ENCODE measurements at regions not wholly inside any gene's neighbourhood (a gene's known extent, or its start where the extent isn't known, plus 50 kb on each side); places are given as distances from the start of the nearest gene placed in this dataset.

GRCh38 chrX:26037367-26037766 lies 100.8 kb upstream of the MAGEB18 start:
- TF ChIP-seq, protein P1, sequence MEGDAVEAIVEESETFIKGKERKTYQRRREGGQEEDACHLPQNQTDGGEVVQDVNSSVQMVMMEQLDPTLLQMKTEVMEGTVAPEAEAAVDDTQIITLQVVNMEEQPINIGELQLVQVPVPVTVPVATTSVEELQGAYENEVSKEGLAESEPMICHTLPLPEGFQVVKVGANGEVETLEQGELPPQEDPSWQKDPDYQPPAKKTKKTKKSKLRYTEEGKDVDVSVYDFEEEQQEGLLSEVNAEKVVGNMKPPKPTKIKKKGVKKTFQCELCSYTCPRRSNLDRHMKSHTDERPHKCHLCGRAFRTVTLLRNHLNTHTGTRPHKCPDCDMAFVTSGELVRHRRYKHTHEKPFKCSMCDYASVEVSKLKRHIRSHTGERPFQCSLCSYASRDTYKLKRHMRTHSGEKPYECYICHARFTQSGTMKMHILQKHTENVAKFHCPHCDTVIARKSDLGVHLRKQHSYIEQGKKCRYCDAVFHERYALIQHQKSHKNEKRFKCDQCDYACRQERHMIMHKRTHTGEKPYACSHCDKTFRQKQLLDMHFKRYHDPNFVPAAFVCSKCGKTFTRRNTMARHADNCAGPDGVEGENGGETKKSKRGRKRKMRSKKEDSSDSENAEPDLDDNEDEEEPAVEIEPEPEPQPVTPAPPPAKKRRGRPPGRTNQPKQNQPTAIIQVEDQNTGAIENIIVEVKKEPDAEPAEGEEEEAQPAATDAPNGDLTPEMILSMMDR (conservative IDR thresholded peaks at IDR 0.05) = no peak
- Mint-ChIP-seq H3K4me3 (no peak overlapping the region), H3K27me3 (no peaks in the 10 kb centered on the region), H3K4me1 (ENCODE audit: unreplicated experiment) (no peaks in the 10 kb centered on the region), H3K9me3 (no peaks in the 10 kb centered on the region), H3K36me3 (no peaks in the 10 kb centered on the region), H3K27ac (no peak overlapping the region)
- DNase-seq (ENCODE audit: extremely low spot score, unreplicated experiment) = no peak

GRCh38 chrX:26050099-26050498 lies 88.0 kb upstream of the MAGEB18 start:
- Mint-ChIP-seq H3K4me3 (no peak overlapping the region), H3K4me1 (ENCODE audit: unreplicated experiment) (no peaks in the 10 kb centered on the region), H3K27me3 (no peaks in the 10 kb centered on the region), H3K27ac (no peak overlapping the region), H3K9me3 (peaks cover 11% of the 10 kb centered on the region), H3K36me3 (no peaks in the 10 kb centered on the region)
- no peak for DNase-seq (ENCODE audit: extremely low spot score, unreplicated experiment)
- TF ChIP-seq, protein P1 (conservative IDR thresholded peaks at IDR 0.05) = no peak

DNA sequence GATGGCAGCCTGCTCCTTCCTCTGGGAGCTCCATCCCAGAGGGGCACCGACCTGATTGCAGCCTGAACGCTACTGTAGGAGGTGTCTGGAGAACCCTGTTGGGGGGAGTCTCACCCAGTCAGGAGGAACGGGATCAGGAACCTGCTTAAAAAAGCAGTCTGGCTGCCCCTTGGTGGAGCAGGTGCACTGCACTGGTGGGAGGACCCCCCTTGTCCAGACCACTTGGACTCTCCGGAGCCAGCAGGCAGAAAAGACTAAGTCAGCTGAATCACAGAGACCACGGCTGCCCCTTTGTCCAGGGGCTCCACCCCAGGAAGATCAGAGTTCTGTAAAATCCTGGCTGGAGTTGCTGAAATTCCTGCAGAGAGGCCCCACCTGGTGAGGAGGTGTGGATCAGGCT lies 67.3 kb upstream of the MAGEB18 start:
- H3K9me3 Mint-ChIP-seq = no peaks in the 10 kb centered on the region

GRCh38 chrX:26071618-26072017 lies 66.5 kb upstream of the MAGEB18 start:
- TF ChIP-seq, protein P1 (conservative IDR thresholded peaks at IDR 0.05) = no peak
- Mint-ChIP-seq H3K36me3 (no peaks in the 10 kb centered on the region), H3K27me3 (no peaks in the 10 kb centered on the region), H3K9me3 (no peaks in the 10 kb centered on the region), H3K27ac (no peak overlapping the region), H3K4me3 (no peak overlapping the region), H3K4me1 (ENCODE audit: unreplicated experiment) (no peaks in the 10 kb centered on the region)
- DNase-seq (ENCODE audit: extremely low spot score, unreplicated experiment) = no peak

More for the DNA sequence above, 67.3 kb upstream of the MAGEB18 start:
- no peak overlapping the region for H3K27ac Mint-ChIP-seq
- H3K36me3 Mint-ChIP-seq = no peaks in the 10 kb centered on the region
- no peak overlapping the region for H3K4me3 Mint-ChIP-seq
- TF ChIP-seq, protein P1 (conservative IDR thresholded peaks at IDR 0.05) = no peak
- H3K4me1 Mint-ChIP-seq (ENCODE audit: unreplicated experiment) = no peaks in the 10 kb centered on the region
- DNase-seq (ENCODE audit: extremely low spot score, unreplicated experiment) = no peak
- H3K27me3 Mint-ChIP-seq = no peaks in the 10 kb centered on the region

DNA sequence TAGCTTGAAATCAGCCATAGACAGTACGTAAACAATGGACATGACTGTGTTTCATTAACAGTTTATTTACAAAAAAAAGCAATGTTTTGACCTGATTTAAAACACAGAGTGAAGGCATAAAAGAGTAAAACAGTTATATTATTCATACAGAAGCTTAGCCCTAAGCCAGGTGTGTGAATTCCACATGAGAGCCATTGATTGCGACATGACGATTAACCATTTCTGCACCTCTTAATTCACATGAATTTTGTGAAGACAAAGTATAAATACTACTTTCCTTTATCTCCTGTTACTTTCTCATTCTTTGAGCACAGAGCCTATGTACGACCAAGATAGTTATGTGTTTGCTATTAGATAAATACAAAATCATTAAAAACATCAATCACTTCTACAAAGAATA lies 55.0 kb upstream of the MAGEB18 start:
- peaks cover 4% of the 10 kb centered on the region for H3K9me3 Mint-ChIP-seq
- no peaks in the 10 kb centered on the region for H3K4me1 Mint-ChIP-seq (ENCODE audit: unreplicated experiment)
- H3K4me3 Mint-ChIP-seq = no peak overlapping the region
- DNase-seq (ENCODE audit: extremely low spot score, unreplicated experiment) = no peak
- no peaks in the 10 kb centered on the region for H3K36me3 Mint-ChIP-seq
- H3K27ac Mint-ChIP-seq = no peak overlapping the region
- TF ChIP-seq, protein P1 (conservative IDR thresholded peaks at IDR 0.05) = no peak
- H3K27me3 Mint-ChIP-seq = no peaks in the 10 kb centered on the region
